ENCODE measurements at regions not wholly inside any gene's neighbourhood (a gene's known extent, or its start where the extent isn't known, plus 50 kb on each side); places are given as distances from the start of the nearest gene placed in this dataset.

- TF ChIP-seq TAF1 (IDR thresholded peaks at IDR 0.05; ENCODE audit: low read depth, low read length) (no peak), POLR2A (IDR thresholded peaks at IDR 0.05; ENCODE audit: control extremely low read depth in 1 of 2, low read depth in 2 of 2, low read length in 2 of 2) (no peak), JUN (IDR thresholded peaks at IDR 0.05; ENCODE audit: low read depth, low read length) (no peak), RAD21 (IDR thresholded peaks at IDR 0.05 in 1 of 2, conservative IDR thresholded peaks at IDR 0.05 in 1 of 2; ENCODE audit: low read depth in 2 of 2, low read length in 2 of 2) (no peak)
Measured at GRCh38 chrX:124717537-124717936, 371.2 kb downstream of the SH2D1A start (continued).

Measured in H1 (cell line).